GM06990 (cell line): ENCODE measurements at regions not wholly inside any gene's neighbourhood (a gene's known extent, or its start where the extent isn't known, plus 50 kb on each side); places are given as distances from the start of the nearest gene placed in this dataset.

Experiments
- DNase-seq: peaks from one replicate; pipeline ENCODE4 v3.0.0-alpha.2; 2011; ENCODE audit not compliant: insufficient read length; ENCODE audit errors: extremely low read depth
- H3K27me3 ChIP-seq: replicated peaks from 2 replicates; pipeline ENCODE4 v1.6.0; 2011; ENCODE audit warnings: low read length; ENCODE audit not compliant: control insufficient read depth, insufficient read depth
- H3K36me3 ChIP-seq: 2 replicates; pipeline ENCODE4 v1.5.1; 2011; ENCODE audit warnings: low read length; ENCODE audit not compliant: control insufficient read depth, insufficient read depth
- H3K4me3 ChIP-seq: replicated peaks from 2 replicates; pipeline ENCODE4 v1.5.1; 2011; ENCODE audit warnings: low read depth, mild to moderate bottlenecking, control low read depth, low read length
- TF ChIP-seq, protein P1 (sequence below): IDR thresholded peaks from 2 replicates; pipeline ENCODE4 v1.5.1; 2011; ENCODE audit warnings: low read length, control low read depth, mild to moderate bottlenecking, inconsistent platforms; ENCODE audit not compliant: insufficient read depth, poor library complexity, severe bottlenecking

DNA sequence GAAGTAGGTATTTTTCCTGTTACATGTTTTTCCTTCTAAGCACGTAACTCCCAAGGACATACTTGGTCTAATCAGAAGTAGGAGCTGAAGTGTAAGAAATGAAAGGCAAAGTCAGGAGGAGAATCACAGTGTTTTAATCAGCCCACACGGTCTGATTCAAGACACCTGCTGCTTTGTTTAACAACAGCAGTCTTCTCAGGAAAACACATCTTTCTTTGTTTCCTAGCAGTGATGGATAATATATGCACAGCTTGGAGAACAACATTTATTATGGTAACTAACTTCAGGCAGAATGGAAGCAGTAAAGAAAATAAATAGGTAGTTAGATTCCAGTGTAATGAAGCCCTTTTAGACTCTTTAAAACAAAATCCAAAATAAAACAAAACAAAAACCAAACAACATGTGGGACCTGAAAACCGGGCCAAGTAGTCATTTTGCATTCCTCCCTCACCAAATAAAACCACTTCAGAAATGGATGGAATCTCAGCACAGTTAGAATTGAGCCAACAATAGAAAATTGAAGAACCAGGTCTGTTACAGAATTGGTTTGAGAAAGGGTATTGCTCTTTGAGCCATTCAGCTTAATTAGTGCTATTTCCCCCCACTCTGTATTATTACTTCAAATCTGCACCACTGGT is 61.1 kb upstream of the UGP2 start:
- DNase-seq: no peak
- Histone ChIP-seq H3K4me3 (no peak overlapping the region), H3K27me3 (no peaks in the 10 kb centered on the region; the same call in 1 of the 2 replicates), H3K36me3 (no peaks in the 10 kb centered on the region)
- TF ChIP-seq, protein P1, sequence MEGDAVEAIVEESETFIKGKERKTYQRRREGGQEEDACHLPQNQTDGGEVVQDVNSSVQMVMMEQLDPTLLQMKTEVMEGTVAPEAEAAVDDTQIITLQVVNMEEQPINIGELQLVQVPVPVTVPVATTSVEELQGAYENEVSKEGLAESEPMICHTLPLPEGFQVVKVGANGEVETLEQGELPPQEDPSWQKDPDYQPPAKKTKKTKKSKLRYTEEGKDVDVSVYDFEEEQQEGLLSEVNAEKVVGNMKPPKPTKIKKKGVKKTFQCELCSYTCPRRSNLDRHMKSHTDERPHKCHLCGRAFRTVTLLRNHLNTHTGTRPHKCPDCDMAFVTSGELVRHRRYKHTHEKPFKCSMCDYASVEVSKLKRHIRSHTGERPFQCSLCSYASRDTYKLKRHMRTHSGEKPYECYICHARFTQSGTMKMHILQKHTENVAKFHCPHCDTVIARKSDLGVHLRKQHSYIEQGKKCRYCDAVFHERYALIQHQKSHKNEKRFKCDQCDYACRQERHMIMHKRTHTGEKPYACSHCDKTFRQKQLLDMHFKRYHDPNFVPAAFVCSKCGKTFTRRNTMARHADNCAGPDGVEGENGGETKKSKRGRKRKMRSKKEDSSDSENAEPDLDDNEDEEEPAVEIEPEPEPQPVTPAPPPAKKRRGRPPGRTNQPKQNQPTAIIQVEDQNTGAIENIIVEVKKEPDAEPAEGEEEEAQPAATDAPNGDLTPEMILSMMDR: no peak

GRCh38 chr2:63784461-63784860 is 57.2 kb upstream of the UGP2 start:
- TF ChIP-seq, protein P1: no peak
- Histone ChIP-seq H3K27me3 (no peaks in the 10 kb centered on the region), H3K36me3 (no peaks in the 10 kb centered on the region), H3K4me3 (no peak overlapping the region)
- no peak for DNase-seq

DNA sequence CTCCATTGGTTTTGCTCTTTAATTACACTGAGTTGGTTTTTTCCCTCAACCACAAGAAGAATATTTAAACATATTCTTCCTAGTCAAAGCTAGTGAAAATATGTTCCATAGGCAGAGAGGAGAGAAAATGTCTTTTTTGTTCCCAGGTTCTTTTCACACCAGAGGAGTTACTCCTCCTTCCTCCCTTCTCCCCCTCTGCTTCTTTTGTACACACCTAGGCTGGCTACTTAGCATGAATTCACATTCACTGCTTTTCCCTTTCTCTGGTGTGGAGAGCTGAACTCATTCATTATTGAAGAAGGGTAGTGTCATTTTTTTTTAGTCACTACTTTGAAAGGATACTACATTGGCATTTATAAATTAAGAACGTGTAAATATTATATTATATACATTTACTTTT is 56.6 kb upstream of the UGP2 start:
- TF ChIP-seq, protein P1: no peak
- Histone ChIP-seq H3K4me3 (no peak overlapping the region), H3K27me3 (no peaks in the 10 kb centered on the region), H3K36me3 (no peaks in the 10 kb centered on the region)
- no peak for DNase-seq

DNA sequence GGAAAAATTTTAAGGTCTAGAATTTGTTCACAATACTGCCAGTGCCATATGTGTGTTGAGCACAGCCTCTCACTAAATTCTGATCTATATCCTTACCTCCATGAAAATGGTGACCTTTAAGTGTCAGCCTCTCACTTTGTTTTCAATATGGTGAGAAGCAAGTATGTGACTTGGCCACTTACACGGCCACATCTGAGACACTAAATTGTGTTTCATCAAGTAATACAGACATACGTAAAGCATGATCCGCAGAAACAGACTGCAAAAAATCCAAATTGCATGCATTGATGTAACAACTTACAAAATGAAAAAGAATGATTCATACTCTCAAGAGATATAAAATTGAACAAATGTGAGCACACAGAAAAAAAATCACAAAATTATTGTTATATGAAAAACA is 55.2 kb upstream of the UGP2 start:
- Histone ChIP-seq H3K36me3 (no peaks in the 10 kb centered on the region), H3K4me3 (no peak overlapping the region), H3K27me3 (no peaks in the 10 kb centered on the region)
- TF ChIP-seq, protein P1: no peak
- no peak for DNase-seq

DNA sequence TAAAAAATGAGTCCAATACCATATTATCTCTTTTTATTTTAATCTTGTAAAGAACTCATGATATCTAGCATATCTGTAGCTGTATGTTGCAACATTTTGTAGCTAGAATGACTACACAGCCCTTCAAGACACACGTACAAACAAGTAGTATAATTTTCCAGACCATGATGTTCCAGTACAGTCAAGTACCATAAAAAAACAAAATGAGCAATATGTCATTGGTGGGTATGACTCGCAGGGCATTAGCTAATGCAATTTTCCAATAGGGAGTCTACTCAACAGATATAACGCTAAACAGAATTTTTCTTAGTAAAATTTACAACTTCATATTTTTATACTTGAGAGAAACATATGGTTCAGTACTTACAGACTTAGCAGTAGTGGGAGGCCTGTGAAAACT is 53.6 kb upstream of the UGP2 start:
- H3K4me3 ChIP-seq: no peak overlapping the region
- TF ChIP-seq, protein P1: no peak
- H3K27me3 ChIP-seq: no peaks in the 10 kb centered on the region
- no peak for DNase-seq
- no peaks in the 10 kb centered on the region for H3K36me3 ChIP-seq
